EH (cell line): ENCODE measurements at regions not wholly inside any gene's neighbourhood (a gene's known extent, or its start where the extent isn't known, plus 50 kb on each side); places are given as distances from the start of the nearest gene placed in this dataset.

Source experiments
- DNase-seq: peaks from one replicate; pipeline ENCODE4 v3.0.0-alpha.2; 2015; ENCODE audit warnings: low read depth

DNA sequence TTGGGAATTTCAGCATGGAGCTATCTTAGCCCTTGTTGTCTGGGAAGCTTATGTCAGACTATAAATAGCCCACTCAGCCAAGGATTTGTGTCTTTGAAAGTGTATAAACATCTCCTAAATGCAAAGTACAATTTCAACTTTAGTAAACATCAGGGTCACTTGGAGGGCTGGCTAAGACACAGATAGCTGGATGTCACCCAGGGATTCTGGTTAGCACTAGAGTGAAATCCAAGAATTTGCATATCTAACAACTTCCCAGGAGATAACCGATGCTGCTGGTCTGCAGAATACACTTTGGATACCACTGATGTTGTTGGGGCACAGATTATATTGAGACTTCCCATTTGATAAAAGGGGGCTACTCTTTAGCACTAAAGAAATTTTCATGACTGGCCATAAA, 130.9 kb downstream of the PAX1 start:
- no peak for DNase-seq

DNA sequence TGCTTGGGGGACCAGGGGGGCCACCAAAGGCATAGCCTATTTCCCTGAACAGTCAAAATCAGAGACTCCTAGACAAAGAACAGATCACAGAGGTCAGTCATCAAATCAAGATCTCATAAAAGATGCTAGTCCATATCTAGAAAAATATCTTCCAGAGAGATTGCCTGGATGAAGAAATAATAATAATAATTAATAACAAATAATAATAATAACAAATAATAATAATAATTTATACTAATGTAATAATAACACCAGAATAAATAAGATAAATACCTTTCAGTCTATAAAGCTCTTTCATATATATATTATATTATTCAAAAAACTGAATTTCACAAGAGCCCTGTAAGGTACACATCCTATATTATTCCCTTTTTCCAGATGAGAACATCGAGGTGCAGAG, 129.6 kb downstream of the PAX1 start:
- DNase-seq, result no peak

DNA sequence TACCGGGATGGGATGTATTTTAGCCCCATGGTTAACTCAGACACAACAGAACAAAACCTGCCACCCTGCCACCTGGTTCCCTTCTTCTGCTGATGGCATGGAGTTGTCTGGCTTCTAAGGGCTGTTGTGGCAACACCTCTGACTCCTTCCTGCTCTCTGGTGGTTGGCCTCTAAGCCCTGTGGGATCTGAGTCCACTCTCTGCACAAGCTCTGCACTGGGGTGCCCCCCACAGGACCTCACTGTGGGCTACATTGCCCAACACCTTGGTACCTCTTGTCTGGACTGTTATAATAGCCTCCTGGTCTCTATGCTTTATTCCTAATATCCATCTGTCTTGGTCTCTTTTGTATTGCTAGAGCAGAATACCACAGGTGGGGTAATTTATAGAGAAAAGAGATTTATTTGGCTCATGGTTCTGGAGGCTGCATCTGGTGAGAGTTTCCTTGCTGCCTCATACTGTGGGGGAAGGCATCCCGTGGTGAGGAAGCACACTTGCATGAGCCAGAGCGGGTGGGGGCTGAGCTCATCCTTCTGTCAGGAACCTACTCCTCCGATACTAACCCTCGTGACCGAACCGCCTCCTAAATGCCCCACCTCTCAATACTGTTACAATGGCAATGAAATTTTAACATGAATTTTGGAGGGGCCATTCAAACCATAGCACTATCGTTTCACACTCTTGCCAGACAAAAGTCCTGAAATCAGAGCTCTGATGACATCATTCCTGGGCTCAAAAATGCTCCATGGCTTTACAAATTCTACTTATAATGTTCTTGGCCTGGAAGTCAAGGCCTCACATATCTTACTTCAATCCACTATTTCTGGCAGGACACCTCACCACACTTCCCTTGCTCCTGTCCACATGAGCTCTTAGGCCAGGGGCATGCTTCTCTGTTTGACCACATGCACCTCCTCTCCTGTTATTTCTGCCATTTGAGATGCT, 127.2 kb downstream of the PAX1 start:
- no peak for DNase-seq

DNA sequence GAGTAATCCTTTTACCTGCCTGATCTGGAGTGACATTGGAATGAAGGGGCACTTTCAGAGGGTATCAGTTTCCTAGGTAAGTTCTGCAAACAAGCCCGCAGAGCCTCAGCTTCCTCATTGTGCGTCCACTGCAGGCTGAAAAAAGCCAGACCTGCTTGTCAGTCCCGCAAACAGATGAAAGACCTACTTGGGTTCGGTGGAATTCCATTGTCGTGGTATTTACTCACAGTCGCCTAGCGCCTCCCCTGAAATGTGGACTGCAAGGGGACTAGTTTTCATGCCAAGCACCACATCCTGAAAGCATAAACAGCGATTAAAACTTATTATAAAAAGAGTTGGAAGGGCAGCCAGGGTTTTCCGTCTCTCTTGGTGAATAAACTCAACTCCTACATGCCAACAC, 121.5 kb downstream of the PAX1 start:
- no peak for DNase-seq

DNA sequence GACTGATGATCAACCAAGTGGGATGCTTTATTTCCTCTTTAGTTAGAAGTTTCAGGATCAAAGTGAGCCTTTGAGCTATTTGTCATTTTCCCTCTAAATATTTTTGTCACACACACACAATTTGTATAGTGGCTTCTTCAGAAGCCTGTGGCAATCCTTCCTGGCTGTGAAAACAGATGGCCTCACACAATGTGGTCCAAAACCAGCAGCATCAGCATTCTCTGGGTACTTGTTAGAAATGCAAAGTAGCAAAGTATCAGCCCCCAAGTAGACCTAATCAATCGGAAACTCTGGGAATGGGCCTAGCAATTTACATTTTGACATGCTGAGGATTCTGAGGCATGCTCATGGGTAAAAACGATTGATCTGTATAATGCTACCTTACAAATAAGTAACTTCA, 115.9 kb downstream of the PAX1 start:
- no peak for DNase-seq

DNA sequence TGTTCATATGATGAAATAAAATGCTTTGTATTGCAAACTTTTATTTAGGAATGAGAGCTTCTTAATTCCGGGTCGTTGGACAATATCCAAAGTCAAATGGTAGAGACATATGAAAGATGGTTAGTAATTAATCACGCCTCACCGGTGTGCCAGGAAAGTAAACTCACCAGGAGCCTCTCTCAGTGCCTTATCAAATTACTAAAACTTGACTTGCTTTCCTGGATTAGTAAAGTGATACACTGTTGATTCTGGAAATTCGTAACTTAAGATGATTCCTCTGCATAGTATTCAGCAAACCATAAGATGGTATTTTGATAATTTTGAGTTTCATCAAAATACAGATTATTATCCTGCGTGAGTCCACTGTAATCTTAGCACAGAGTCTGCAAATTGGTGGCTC, 115.2 kb downstream of the PAX1 start:
- DNase-seq, result no peak

DNA sequence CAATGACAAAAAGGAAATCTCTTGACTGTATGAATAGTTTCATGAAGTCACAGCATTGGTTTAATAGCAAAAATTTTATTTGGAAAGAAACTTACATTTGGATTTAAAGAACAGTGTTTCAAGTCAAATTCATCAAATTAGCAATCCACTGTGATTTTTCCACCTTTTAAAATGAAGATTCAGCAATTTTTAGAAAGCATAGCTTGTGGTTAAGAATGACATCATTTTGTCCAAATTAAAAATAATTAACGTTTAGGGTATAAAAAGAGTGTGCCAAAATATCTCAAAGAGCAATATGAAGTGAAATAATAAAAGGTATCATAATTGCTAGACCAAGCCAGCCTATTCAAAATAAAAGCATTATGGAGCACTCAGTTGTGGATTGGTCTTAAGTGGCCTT, 114.6 kb downstream of the PAX1 start:
- no peak for DNase-seq

DNA sequence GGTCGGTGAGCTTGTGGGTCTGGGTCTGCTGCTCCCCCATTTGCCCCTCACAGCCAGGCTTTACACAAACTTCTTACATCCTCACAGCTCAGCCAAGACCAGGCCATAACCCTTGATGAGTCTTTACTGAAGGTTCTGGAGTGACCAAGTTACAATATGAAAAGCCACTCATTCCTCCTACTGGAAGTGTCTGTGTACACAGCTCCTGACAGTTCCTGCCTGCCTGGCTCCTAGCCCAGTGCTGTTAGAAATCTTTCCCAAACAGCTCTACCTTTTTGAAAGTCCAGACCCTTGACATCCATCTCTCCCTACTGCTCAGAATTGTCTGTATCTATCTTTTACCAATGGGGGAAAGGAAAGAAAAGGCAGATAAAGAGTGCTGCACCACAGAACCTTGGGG, 106.9 kb downstream of the PAX1 start:
- no peak for DNase-seq

DNA sequence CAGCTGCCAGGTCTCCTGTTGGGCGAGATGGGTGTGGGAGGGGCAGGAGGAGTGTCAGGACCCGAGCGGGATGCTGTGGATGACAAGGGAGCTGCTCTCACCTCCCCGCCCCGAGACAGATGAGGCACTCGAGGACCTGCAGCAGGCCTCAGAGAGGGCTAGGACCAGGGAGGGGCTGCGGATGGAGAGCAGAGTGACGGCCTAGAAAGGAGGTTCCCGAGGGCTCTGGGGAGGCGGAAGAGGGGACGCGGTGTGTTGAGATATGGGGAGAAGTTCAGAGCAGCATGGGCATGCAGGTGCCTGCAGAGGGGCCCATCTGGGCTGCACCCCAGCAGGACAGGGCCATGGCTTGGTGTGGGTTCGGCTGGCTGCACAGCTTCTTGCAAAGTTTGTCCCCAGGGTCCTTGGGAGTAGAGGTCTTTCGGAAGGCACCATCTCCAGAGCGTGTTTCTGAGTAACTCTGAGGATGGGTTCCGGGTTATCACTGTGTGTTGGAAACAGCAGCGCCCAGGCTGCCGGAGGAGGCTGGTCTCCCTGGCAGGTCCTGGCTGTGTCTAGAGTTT, 104.6 kb downstream of the PAX1 start:
- no peak for DNase-seq

DNA sequence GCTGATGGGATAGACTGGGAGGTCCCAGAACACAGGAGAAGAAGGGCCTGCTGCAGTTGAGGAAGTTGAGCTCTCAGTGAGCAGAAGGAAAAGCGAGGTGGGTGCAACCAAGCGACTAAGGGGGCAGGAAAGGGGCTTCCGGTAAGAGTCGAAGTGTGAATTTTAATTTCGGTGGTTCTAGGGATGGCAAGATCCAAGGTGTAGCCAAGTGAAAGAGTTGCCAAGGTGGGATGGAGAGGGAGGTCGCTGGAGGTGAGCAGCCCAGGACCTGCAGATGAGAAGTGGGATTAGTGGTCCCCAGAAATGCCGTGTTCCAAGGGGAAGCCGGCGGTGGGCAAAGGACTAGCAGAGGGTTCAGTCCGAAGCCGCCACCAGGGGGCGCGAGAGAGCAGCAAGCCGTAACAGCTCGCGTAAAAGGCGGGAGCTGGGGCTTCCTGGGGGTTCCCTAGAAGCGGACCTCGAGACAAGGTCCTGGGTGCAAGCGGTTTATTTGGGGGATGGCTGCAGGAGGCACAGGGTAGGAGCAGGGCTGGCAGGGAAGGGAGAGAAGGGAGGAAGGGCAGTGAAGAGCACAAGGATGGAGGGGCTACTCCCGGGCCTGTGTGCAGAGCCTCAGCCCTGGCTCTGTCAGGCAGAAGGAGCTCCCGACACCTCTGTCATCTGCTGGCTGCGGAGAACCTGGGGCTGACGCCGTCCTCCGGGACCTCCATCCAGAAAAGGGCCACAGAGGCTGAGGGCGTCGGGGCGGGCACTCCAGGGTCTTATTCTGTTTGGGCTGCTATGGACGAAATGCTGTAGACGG, 103.6 kb downstream of the PAX1 start:
- no peak for DNase-seq

DNA sequence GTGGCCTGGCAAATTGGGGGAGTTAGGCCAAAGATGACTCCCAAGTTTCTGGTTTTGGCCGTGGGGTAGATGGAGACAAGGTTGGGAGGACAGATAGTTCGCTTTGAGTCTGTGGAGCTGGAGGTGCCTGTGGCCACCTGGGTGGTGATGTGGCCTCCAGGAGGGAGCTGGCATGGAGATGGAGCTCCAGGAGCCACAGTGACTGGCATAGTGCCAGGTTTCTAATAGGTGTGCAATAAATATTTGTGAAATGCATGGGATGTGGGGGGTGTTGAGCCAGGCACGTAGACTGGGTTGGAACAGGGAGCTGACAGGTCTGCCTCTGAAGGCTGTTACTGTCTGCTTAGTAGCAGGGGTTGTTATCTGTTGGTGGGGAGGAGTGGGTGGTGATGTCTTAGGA, 102.7 kb downstream of the PAX1 start:
- DNase-seq, result no peak

DNA sequence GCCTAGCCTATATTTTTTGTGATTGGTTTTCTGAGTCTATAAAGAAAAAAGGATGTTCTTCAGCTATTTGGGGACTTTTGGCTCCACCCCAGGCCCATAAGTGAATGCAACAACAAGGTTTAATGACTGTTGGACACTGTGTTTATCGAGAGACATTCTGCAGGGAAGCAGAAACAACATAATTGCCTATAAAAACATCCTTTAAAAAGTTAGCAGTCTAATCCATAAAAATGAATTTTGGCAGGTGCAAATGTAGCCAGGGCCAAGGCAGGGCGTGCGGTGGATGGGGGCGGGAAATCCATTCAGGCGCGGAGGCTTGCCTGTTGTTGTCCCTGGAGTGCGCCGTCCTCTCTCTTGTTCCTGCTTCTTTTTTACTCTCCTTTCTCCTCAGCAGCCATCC, 99.3 kb downstream of the PAX1 start:
- DNase-seq, result no peak

DNA sequence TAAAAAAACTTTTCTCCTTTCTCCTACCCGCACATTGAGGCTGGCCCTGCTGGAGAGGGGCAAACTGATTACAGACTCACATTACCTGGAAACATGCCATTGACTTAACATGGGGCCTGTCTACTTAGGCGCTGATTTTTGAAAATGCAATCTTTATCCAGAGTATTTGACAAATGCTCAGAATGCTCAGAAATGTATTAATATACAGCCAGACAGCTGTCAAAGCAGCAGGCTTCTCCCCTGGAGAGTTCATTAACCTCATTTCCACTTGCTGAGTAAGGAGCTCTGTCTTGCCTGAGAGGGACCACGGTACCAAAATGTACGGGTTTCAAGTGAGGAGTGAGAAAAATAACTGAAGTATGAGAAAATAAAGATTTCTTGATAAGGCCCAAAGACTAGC, 95.7 kb downstream of the PAX1 start:
- no peak for DNase-seq

DNA sequence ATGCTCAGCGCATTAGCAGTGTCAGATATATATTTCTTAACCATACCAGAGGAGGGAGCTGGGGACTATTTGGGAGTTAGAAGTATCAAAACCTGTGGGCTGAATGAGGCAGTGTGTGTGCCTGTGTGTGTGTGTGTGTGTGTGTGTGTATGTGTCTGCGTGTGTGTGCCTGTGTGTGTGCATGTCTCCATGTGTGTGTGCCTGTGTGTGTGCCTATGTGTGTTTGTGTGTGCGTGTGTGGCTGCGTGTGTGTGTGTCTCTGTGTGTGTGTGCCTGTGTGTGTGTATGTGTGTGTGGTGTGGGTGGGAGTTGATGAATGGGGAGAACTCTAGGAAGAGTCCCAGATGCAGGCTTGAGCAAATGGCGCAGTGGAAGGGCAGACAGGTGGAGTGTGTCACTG, 92.9 kb downstream of the PAX1 start:
- DNase-seq, result no peak

DNA sequence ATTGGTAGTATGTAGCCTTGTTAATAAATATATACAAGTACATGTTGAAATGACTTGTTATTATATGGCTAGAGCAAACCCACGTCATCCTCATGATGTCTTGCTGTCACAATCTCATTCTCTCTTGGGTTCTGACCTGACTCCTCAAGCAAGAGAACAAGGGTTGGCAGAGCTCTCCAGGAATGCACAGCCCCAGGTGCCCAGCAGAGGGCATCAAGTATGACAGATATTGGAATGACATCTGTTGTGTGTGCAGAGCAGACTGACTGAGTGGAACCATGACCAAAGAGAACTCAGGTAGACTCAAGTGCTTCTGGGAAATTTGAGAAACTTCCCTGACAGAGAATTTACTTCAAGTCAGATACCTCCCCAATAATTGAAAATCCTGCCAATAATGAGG, 90.6 kb downstream of the PAX1 start:
- no peak for DNase-seq

DNA sequence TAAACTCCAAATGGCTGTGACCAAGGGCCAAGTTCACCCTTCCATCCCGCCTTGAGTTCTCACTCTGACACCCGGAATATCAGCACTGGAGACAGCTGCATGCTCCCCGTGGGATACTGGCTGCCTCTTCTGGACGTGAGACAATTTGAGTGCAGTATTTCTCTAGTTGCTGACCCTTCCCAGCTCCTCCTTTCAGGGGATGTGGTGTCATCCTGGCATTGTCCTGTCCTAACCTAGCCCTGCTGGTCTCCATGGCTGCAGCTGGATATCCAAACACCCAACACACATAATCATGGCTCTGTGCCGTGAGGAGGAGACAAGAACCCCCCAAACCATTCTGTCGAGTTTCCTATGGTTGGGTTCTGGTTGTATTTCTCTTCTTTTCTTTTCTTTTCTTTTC, 82.6 kb downstream of the PAX1 start:
- DNase-seq, result no peak

DNA sequence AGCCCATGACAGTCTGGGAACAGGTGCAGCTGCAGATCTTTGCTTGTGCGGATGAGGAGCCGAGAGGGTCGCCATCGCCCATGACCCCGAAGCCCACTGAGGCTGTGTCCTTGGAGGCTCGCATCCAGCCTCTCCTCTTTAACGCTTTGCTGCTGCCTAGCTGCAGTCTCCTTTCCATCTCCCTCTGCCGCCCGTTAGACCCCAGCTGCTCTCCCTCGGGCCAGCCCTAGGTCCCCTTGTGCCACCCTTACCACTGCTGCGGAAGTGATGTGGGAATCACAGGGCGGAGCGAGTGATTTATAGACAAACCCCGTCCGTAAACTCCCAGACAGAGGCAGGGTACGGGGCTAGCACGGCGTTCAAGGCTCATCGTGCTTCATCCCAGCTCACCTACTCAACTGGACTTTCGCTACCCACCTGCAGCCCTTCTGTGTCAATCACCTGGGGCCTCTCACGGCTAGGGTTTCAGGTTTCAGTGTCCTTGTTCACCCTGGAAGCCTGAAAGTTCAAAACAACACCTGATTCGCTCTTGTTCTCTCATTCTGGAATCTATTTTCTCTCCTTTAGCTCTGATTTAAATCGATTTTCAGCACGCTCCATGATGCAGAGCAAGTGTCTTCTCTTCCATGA, 76.1 kb downstream of the PAX1 start:
- no peak for DNase-seq

DNA sequence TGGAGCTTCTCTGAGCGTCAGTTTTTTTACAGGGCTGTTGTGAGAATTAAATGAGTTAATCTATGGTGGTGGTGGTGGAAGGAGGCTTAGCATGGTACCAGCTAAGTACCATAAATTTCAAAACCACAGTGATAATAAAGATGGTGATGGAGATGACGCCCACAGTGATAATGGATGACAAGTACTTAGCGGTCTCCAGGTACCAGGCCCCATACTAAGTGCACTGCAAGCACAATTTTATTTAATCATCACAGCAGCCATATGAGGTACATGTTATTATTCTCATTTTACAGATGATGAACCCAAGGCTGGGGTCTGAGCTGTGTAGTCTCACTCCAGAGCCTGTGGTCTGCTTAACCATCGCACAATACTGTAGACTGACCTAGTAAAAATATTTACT, 75.1 kb downstream of the PAX1 start:
- no peak for DNase-seq
